GM12878 (cell line): ENCODE measurements at regions not wholly inside any gene's neighbourhood (a gene's known extent, or its start where the extent isn't known, plus 50 kb on each side); places are given as distances from the start of the nearest gene placed in this dataset.

ENCODE experiments used
- ATAC-seq: fragments of 200-7000 bp; cut with Tn5 transposase; 3 replicates; pipeline ENCODE4 v1.9.1; 2020; ENCODE audit warnings: mild to moderate bottlenecking, moderate library complexity
- BruUV-seq: library from RNA; stranded (reverse); fragments of 400-500 nt; replicated peaks from 2 replicates; lab custom pipeline; 2021; lab: Mats Ljungman, UMichigan
- CTCF ChIA-PET: fragments of 300-600 bp; sonication (Branson Sonifier 250); formaldehyde crosslinking; extraction: SDS; loops from one replicate; lab custom pipeline; 2021; ENCODE audit warnings: inconsistent platforms; lab: Yijun Ruan, JAX
- POLR2A ChIA-PET: fragments of 350-600 bp; formaldehyde crosslinking; extraction: SDS; loops from one replicate; lab custom pipeline; 2021; ENCODE audit warnings: inconsistent platforms; lab: Charles Lee
- RAD21 ChIA-PET: fragments of 300-600 bp; sonication (Branson Sonifier 250); formaldehyde crosslinking; loops from one replicate; lab custom pipeline; 2023; ENCODE audit warnings: antibody characterized with exemption; ENCODE audit not compliant: unreplicated experiment; lab: Charles Lee
- SMC1A ChIA-PET: fragments of 300-600 bp; sonication (Branson Sonifier 250); formaldehyde crosslinking; loops from one replicate; lab custom pipeline; 2023; ENCODE audit not compliant: unreplicated experiment, uncharacterized antibody; lab: Charles Lee
- DNase-seq: peaks from one replicate; pipeline ENCODE4 v3.0.0-alpha.2; 2011; ENCODE audit warnings: low read depth, low spot score
- FAIRE-seq: peaks from 3 replicates; lab custom pipeline; 2011; peaks lifted over from hg19 to GRCh38; lab: Jason Lieb, UNC
- H2AFZ ChIP-seq: 2 replicates; pipeline ENCODE4 v1.6.0; 2011; ENCODE audit warnings: low read depth, low read length, control low read depth; ENCODE audit not compliant: control insufficient read depth
- H3K27ac ChIP-seq: 2 replicates; pipeline ENCODE4 v1.5.1; 2011; ENCODE audit warnings: control low read depth; ENCODE audit not compliant: control insufficient read depth, insufficient read depth
- H3K27me3 ChIP-seq, 2 experiments: replicated peaks in 1 of 2; 2 replicates each; pipeline versions ENCODE4 v1.6.0 to v1.6.1; 2011; ENCODE audit warnings: low read length in 1 of 2; ENCODE audit not compliant: control insufficient read depth in 2 of 2, insufficient read depth in 2 of 2
- H3K36me3 ChIP-seq, 2 experiments: 2 replicates each; pipeline ENCODE4 v1.5.1; 2011; ENCODE audit warnings: low read length in 1 of 2; ENCODE audit not compliant: control insufficient read depth in 2 of 2, insufficient read depth in 2 of 2
- H3K4me1 ChIP-seq: 2 replicates; pipeline ENCODE4 v1.6.1; 2011; ENCODE audit warnings: mild to moderate bottlenecking, low read length, moderate library complexity, mixed read lengths; ENCODE audit not compliant: control insufficient read depth, insufficient read depth
- H3K4me2 ChIP-seq: 2 replicates; pipeline ENCODE4 v1.6.0; 2011; ENCODE audit warnings: control low read depth; ENCODE audit not compliant: control insufficient read depth, insufficient read depth
- H3K4me3 ChIP-seq: fragments of 200-600 bp; sonication (generic); 2 replicates; pipeline ENCODE4 v1.5.1; 2016
- H3K79me2 ChIP-seq: 2 replicates; pipeline ENCODE4 v1.6.0; 2011; ENCODE audit warnings: low read length; ENCODE audit not compliant: control insufficient read depth, insufficient read depth
- H3K9ac ChIP-seq: 2 replicates; pipeline ENCODE4 v1.8.0; 2011; ENCODE audit warnings: low read length, control low read depth, mixed read lengths; ENCODE audit not compliant: control insufficient read depth, insufficient read depth
- H3K9me3 ChIP-seq: replicated peaks from 3 replicates; pipeline ENCODE4 v1.5.1; 2011; ENCODE audit warnings: mild to moderate bottlenecking, low read length; ENCODE audit not compliant: control insufficient read depth, insufficient read depth
- H4K20me1 ChIP-seq: 2 replicates; pipeline ENCODE4 v1.6.0; 2011; ENCODE audit not compliant: control insufficient read depth, insufficient read depth
- CUX1 ChIP-seq: IDR thresholded peaks from 2 replicates; pipeline ENCODE4 v1.6.1; 2012; ENCODE audit warnings: improper control_type of control experiment, low read depth, low read length; ENCODE audit not compliant: insufficient replicate concordance
- FOXK2 ChIP-seq: fragments of 450-650 bp; IDR thresholded peaks from 2 replicates; pipeline ENCODE4 v1.6.1; 2017; ENCODE audit warnings: mild to moderate bottlenecking, moderate library complexity
- HDGF ChIP-seq: fragments of 450-650 bp; IDR thresholded peaks from 2 replicates; pipeline ENCODE4 v1.6.1; 2016; ENCODE audit warnings: antibody characterized with exemption
- POU2F2 ChIP-seq: IDR thresholded peaks from 3 replicates; pipeline ENCODE4 v1.6.1; 2011; ENCODE audit warnings: low read depth, mild to moderate bottlenecking, low read length, borderline replicate concordance
- RBBP5 ChIP-seq: fragments of 200-600 bp; sonication (generic); conservative IDR thresholded peaks from 2 replicates; pipeline ENCODE4 v1.6.1; 2016
- RCOR1 ChIP-seq: conservative IDR thresholded peaks from 2 replicates; pipeline ENCODE4 v1.6.1; 2012; ENCODE audit warnings: low read depth, low read length, improper control_type of control experiment
- REST ChIP-seq: IDR thresholded peaks from 2 replicates; pipeline ENCODE4 v1.6.1; 2012; ENCODE audit warnings: mild to moderate bottlenecking, low read depth, low read length
- SMAD1 ChIP-seq: fragments of 450-650 bp; IDR thresholded peaks from 2 replicates; pipeline ENCODE4 v1.6.1; 2018; ENCODE audit warnings: mild to moderate bottlenecking, low read depth; ENCODE audit not compliant: partially characterized antibody
- YBX1 ChIP-seq: fragments of 450-650 bp; IDR thresholded peaks from 2 replicates; pipeline ENCODE4 v1.6.1; 2016; ENCODE audit warnings: antibody characterized with exemption
- in situ Hi-C: fragments of 300-500 bp; cut with MboI; formaldehyde crosslinking; loops from 9 replicates; pipeline ENCODE4 v1.14.3; 2018; ENCODE audit warnings: mixed read lengths
- intact Hi-C: fragments of 100-400 bp; cut with micrococcal nuclease; formaldehyde crosslinking; loops from one replicate; pipeline ENCODE4 v1.14.2; 2022; ENCODE audit not compliant: unreplicated experiment
- TF ChIP-seq, protein P1 (sequence below): fragments of 450-650 bp; IDR thresholded peaks from 2 replicates; pipeline ENCODE4 v1.6.1; 2017; ENCODE audit warnings: antibody characterized with exemption, mild to moderate bottlenecking, moderate library complexity
- TF ChIP-seq, protein P2 (sequence below): fragments of 450-650 bp; IDR thresholded peaks from 2 replicates; pipeline ENCODE4 v1.6.1; 2018; ENCODE audit warnings: borderline replicate concordance, mild to moderate bottlenecking; ENCODE audit not compliant: partially characterized antibody

DNA sequence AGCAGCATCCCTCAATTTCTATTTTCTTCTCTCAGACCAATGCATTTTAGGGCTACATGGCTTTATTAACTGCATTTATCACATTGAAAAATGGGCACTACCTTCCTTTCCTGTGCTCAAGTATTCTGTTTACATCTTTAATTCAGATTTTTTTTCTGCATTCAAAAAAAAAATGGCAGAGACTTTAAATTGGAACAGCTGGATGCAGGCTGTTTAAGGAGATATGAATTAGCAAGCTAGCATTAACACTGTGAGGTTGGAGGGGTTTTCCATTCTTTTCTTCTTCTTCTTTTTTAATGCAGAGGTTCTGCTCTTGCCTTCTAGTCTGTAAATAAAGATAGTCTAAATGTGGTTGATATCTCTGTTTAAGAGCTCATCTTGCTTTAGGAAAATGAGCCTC lies 242.9 kb upstream of the RBFOX1 start:
- no peak for ATAC-seq
- POLR2A ChIA-PET = no interaction called here

More for the DNA sequence above, 242.9 kb upstream of the RBFOX1 start:
- Histone ChIP-seq H3K79me2 (no peaks in the 10 kb centered on the region), H3K4me2 (no peak overlapping the region), H3K4me3 (no peak overlapping the region), H3K9ac (no peak overlapping the region), H3K36me3 (no peaks in the 10 kb centered on the region), H3K4me1 (no peaks in the 10 kb centered on the region), H2AFZ (no peak overlapping the region), H3K27ac (no peak overlapping the region), H4K20me1 (no peaks in the 10 kb centered on the region), H3K9me3 (no peaks in the 10 kb centered on the region), H3K27me3 (no peaks in the 10 kb centered on the region)
- BruUV-seq = no TSS peak
- DNase-seq (no peak), FAIRE-seq (no peak)
- intact Hi-C loops (no loop called here), in situ Hi-C loops (no loop called here)
- RAD21 ChIA-PET = no interaction called here
- CTCF ChIA-PET = no interaction called here
- TF ChIP-seq POU2F2 (no peak), RBBP5 (no peak), YBX1 (no peak), CUX1 (no peak), RCOR1 (no peak), HDGF (no peak), FOXK2 (no peak), REST (no peak), SMAD1 (no peak)
- TF ChIP-seq, protein P1, sequence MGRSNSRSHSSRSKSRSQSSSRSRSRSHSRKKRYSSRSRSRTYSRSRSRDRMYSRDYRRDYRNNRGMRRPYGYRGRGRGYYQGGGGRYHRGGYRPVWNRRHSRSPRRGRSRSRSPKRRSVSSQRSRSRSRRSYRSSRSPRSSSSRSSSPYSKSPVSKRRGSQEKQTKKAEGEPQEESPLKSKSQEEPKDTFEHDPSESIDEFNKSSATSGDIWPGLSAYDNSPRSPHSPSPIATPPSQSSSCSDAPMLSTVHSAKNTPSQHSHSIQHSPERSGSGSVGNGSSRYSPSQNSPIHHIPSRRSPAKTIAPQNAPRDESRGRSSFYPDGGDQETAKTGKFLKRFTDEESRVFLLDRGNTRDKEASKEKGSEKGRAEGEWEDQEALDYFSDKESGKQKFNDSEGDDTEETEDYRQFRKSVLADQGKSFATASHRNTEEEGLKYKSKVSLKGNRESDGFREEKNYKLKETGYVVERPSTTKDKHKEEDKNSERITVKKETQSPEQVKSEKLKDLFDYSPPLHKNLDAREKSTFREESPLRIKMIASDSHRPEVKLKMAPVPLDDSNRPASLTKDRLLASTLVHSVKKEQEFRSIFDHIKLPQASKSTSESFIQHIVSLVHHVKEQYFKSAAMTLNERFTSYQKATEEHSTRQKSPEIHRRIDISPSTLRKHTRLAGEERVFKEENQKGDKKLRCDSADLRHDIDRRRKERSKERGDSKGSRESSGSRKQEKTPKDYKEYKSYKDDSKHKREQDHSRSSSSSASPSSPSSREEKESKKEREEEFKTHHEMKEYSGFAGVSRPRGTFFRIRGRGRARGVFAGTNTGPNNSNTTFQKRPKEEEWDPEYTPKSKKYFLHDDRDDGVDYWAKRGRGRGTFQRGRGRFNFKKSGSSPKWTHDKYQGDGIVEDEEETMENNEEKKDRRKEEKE = no peak
- TF ChIP-seq, protein P2, sequence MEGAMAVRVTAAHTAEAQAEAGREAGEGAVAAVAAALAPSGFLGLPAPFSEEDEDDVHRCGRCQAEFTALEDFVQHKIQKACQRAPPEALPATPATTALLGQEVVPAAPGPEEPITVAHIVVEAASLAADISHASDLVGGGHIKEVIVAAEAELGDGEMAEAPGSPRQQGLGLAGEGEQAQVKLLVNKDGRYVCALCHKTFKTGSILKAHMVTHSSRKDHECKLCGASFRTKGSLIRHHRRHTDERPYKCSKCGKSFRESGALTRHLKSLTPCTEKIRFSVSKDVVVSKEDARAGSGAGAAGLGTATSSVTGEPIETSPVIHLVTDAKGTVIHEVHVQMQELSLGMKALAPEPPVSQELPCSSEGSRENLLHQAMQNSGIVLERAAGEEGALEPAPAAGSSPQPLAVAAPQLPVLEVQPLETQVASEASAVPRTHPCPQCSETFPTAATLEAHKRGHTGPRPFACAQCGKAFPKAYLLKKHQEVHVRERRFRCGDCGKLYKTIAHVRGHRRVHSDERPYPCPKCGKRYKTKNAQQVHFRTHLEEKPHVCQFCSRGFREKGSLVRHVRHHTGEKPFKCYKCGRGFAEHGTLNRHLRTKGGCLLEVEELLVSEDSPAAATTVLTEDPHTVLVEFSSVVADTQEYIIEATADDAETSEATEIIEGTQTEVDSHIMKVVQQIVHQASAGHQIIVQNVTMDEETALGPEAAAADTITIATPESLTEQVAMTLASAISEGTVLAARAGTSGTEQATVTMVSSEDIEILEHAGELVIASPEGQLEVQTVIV = no peak
- SMC1A ChIA-PET = no interaction called here
